GM21528 (cell line): ENCODE measurements at regions not wholly inside any gene's neighbourhood (a gene's known extent, or its start where the extent isn't known, plus 50 kb on each side); places are given as distances from the start of the nearest gene placed in this dataset.

Experiments
- ATAC-seq: cut with Tn5 transposase; IDR thresholded peaks from one replicate; pipeline ENCODE4 v1.9.1; 2021; ENCODE audit warnings: mild to moderate bottlenecking, moderate library complexity; ENCODE audit not compliant: unreplicated experiment, low FRiP score

DNA sequence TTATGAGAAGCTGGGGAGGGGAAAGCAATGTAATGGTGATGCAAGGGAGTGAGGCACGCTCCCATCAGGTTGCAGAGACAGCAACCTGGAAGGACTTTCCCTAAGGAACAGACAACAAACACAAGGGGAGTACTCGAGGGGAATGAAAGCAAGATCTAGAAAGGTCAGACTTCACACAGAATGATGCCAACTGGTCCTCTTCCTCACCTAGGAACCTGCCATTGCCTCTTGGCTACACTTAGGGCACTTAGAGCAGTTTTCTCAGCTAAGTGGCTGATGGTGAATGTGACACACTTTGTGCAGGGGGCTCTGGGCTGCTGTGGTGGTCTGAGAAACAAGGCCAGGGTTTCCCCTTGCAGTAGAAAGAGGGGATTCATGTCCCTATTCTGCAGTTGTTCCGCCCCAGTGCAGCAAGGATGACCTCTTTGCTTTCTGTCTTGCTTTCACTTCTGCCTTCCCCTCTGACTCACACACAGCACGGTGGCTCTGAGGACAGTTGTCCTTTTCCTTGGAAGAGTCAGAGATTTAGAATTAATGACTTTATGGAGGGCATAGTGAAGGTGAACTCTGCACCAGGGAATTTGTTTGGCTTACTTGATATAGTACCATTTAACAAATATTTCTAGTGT, 394.0 kb upstream of the KLF4 start:
- peak; percentile 96 for ATAC-seq

DNA sequence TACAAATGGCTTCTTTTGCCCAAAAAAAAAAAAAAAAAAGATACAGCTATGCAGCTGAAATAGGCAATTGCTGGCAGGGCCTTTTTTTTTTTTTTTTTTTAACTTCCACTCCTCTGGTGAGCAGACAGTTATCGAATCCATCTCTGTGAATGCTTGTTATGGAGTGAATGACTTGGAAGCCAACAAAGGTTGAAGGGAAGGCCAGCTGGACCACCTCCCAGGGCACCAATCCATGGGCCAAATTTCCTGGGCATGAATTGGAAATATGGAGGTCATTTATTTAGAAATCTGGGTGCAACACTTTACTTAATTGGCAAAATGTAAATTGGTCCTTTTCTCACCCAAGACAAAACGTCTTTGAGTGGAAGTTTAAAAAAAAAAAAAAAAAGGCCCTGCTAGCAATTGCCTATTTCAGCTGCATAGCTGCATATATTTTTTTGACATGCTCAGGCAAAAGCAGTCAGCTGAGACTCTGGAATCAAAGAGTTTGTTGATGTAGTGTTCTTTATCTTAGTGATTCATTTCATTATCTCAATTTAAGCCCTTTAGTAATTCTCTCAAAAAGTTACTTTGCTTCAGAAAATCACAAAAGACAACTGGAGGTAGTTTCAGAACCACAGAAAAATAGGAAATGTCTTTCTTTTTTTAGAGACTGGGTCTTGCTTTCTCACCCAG, 392.2 kb upstream of the KLF4 start:
- ATAC-seq = no peak

DNA sequence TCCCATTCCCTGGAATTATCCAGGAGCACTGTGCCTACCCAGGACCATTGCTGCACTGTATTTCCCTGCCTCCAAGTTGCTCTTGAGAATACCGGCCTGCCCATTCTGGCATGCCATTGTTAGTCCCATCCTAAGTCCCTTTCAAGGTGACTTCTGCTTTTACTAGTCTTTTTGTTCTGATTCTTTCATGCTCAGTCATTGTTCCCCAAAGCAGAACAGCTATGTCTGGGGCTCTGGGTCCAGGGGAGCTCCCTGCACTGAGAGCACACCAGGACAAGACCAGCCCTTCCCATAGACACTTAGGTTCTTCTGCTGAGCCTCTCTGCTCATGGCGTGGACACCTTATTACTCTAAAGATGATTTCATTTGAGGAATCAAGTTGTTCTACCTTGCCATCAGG, 388.9 kb upstream of the KLF4 start:
- ATAC-seq = no peak

DNA sequence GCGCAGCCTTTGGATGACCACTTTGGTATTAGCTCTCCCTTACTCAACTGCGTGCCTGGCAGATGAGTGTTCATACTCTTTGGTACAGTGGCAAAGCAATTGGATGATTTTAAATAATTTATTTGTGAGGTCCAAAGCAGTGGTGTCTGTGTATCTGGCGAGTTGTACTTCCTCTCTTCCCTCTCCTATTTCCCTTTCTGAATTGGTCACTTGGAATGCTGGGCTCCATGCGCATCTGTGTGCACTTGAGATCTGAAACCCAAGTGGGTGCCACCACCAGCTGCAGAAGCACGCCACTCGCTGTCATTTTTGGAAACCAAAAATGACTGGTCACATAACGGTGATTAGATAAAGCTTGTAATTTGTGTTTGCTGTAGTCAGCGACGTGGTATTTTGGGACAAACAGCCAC, 386.0 kb upstream of the KLF4 start:
- no peak for ATAC-seq

- ATAC-seq = peak; percentile 80
Observed at GRCh38 chr9:107874591-107875369, 385.2 kb upstream of the KLF4 start.

GRCh38 chr9:107874137-107874536, 384.6 kb upstream of the KLF4 start:
- ATAC-seq = peak; percentile 31

DNA sequence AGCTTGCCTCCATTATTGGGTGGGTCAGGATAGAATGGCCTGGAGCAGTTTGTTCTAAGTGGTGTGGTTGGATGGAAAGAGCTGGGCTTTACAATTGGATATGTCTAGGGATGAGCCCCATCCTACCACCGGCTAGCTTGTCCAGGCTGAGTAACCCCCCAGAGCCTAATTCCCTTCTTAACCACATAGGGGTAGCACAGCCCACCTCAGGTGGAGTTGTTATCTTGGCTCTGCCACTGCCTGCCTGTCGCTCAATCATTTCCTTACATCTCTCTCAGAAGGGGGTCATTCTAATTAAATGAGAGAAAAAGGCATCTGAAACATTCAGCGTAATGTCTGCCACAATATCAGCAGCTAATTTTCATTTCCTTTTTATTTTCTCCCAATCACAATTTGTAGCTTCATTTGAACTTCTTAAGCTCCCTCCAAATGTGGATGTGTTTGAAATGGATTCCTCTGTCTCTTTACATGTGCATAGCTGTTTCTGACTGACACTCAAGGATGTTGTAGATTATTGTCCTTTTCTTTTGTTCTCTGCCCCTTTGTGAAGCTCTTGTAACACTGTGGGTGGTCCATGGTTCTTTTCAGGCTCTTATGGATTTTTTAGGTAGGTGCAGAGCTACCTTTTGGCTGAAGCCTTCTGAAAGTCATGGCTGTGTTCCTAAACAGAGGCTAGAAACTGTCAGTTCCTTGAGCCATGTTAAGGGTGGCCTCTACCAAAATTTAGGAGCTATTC, 383.1 kb upstream of the KLF4 start:
- no peak for ATAC-seq

GRCh38 chr9:107870927-107871680, 381.5 kb upstream of the KLF4 start:
- no peak for ATAC-seq

DNA sequence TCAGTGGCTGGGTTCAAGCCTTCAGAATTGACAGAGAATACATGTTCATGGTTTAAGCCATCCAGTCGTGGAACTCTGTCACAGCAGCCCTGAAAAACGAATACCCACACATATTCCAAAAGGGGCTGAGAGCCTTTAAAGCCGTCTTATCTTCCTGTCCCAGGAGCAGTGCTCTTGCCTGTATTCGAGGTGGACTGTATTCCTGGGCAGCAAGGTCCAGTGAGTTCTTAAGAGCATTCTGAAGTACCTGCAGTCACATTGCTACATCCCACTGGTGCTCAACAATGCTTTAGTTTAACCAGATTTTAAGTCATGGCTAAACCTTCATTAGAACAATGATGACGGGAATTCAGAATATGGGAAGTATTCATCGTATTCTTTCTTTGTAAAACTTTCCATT, 380.7 kb upstream of the KLF4 start:
- ATAC-seq = no peak

GRCh38 chr9:107869111-107869510, 379.5 kb upstream of the KLF4 start:
- ATAC-seq = no peak

DNA sequence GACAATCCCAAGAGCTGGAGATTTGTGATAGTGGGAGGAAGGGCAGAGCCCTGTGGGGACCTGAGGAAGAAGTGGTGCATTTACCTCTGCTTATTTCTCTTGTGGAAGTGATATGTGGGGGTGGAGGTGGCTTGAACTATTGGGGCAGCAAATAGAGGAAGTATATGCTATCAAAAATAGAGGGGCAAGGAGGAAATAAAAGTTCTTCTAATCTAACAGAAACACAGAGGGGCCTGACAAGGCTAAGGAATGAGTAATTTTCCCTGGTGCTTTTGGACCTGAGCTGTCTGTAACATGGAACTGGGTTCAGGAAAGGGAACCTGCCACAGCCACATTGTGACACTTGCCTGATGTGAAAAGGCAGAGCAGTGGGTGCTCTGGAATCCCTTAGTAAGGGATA, 378.6 kb upstream of the KLF4 start:
- ATAC-seq = no peak

DNA sequence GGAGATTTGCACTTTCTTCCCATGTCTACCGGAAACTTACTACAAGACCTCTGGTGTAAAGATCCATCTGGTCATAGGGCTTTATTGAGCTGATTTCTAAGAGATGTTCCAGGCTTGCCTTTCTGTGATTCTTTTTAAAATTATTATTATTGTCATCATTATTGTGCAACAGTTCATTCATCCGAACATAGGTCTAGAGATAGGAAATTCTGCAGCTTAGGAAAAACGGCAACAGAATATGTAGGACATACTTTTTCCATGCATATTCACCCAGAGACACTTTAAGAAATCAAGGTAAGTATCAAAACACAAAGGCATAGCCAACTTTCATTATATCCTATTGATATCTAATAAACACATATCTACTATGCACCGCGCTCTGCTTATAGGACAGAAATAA, 378.2 kb upstream of the KLF4 start:
- ATAC-seq = no peak

- ATAC-seq = no peak
Observed at GRCh38 chr9:107866711-107867311, 377.2 kb upstream of the KLF4 start.

DNA sequence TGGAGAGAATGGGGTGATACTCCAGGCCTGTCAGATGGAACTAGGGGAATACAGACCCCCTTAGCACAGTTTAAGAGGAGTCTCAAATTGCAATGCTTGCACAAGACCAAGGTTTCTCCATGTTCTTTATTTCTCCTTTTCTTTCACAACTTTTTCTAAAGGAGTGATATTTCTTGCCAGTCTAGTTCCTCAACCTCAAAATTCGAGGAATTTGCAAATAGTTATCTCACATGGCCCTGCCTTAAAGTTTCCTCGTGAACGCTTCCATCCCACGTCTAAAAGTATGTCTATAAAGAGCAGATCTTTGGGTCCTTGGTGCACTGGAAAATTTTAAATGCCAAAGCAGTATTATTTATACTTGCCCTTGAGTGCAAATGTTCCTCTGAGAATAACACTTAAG, 373.8 kb upstream of the KLF4 start:
- no peak for ATAC-seq

DNA sequence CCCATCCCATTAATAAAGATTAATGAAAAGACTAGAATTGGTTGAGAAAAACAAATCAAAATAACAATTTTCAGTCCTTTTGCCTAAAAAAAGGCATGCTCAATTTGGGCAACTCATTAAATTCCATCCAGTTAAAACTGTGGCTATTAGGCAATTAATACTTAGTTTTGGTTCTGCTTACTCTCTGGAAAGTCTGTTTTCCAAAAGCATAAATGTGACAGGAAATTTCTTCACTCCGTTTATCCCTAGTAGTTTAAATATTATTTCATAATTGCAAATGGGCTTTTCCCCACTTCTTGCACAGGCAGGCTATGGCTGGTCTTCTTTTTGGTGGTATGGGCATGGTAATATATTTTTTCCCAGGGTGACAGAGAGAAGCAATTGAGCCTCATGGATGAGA, 373.3 kb upstream of the KLF4 start:
- no peak for ATAC-seq

GRCh38 chr9:107862323-107862722, 372.8 kb upstream of the KLF4 start:
- ATAC-seq = no peak

DNA sequence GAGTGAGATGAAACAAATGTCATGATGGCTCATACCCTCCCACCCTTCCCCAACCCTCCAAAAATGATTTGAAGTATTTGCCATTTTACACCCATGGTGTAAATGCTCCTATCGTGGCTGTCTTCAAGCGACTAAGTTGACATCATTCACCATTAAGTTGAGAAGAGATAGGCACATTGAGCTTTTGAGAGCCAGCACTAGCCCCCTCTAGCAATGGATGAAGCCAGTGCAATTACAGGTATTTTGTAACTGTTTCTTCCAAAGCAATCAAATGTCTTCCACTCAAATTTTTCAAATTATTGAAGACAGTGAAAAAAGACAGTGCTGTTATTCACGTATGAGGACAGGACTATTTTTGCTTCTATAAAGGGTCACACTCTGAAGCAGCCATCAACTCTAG, 371.5 kb upstream of the KLF4 start:
- ATAC-seq = no peak

- ATAC-seq = no peak
Observed at GRCh38 chr9:107858260-107858659, 368.7 kb upstream of the KLF4 start.

- no peak for ATAC-seq
Observed at GRCh38 chr9:107856633-107857032, 367.1 kb upstream of the KLF4 start.

DNA sequence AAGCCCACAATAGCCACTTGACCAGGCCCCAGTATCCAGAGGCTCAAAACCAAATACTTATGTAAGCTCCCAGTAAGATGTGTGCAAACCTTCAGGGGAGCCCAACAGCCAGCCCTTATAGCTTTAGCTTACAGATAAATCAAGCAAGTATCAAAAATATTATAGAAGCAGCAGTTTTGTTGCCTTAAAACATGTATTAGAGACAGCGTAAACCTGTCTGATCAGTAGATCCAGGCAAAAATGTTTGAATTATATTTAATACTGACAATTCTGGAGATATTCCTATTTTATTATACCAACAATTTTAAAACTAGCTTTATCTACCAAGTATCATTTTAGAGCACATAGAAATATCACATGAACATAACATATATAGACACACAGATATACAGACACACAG, 365.6 kb upstream of the KLF4 start:
- ATAC-seq = no peak
